Liver (tissue), 8 donors: ENCODE measurements at regions not wholly inside any gene's neighbourhood (a gene's known extent, or its start where the extent isn't known, plus 50 kb on each side); places are given as distances from the start of the nearest gene placed in this dataset.

Experiments used
- DNase-seq: peaks from one replicate; pipeline ENCODE4 v3.0.0-alpha.2; 2017; ENCODE audit warnings: low spot score
- H3K27ac ChIP-seq, 2 donors: one replicate each; pipeline ENCODE4 v1.7.0; 2013; ENCODE audit warnings: inconsistent platforms in 2 of 2, low read length in 2 of 2, control low read depth in 1 of 2, low read depth in 1 of 2, mild to moderate bottlenecking in 1 of 2
- H3K27me3 ChIP-seq, 4 donors: one replicate each; pipeline versions ENCODE4 v1.6.1 to v1.7.0; 2013; ENCODE audit warnings: low read length in 3 of 4, inconsistent platforms in 1 of 4, mild to moderate bottlenecking in 1 of 4, moderate library complexity in 1 of 4; ENCODE audit not compliant: control insufficient read depth in 4 of 4, insufficient read depth in 4 of 4
- H3K36me3 ChIP-seq, 4 donors: one replicate each; pipeline versions ENCODE4 v1.6.1 to v1.7.0; 2013; ENCODE audit warnings: low read length in 3 of 4, mild to moderate bottlenecking in 3 of 4, low read depth in 1 of 4, moderate library complexity in 1 of 4; ENCODE audit not compliant: control insufficient read depth in 4 of 4, insufficient read depth in 3 of 4
- H3K4me1 ChIP-seq, 4 donors: one replicate each; pipeline versions ENCODE4 v1.6.1 to v1.7.0; 2013; ENCODE audit warnings: low read length in 3 of 4, mild to moderate bottlenecking in 3 of 4, moderate library complexity in 1 of 4; ENCODE audit not compliant: control insufficient read depth in 4 of 4, insufficient read depth in 4 of 4
- H3K4me3 ChIP-seq, 3 donors: one replicate each; pipeline versions ENCODE4 v1.6.1 to v1.7.0; 2013; ENCODE audit warnings: low read length in 3 of 3, control low read depth in 1 of 3, low read depth in 1 of 3, mild to moderate bottlenecking in 1 of 3
- H3K9ac ChIP-seq, 2 donors: one replicate each; pipeline ENCODE4 v1.7.0; 2013; ENCODE audit warnings: low read length in 2 of 2, mild to moderate bottlenecking in 2 of 2, moderate library complexity in 2 of 2, control low read depth in 1 of 2, low read depth in 1 of 2
- H3K9me3 ChIP-seq, 4 donors: one replicate each; pipeline versions ENCODE4 v1.6.1 to v1.7.0; 2013; ENCODE audit warnings: low read length in 3 of 4; ENCODE audit not compliant: control insufficient read depth in 4 of 4
- ATF3 ChIP-seq: IDR thresholded peaks from 2 replicates; pipeline ENCODE4 v1.6.1; 2016; ENCODE audit warnings: antibody characterized with exemption
- CTCF ChIP-seq: fragments of 150-350 bp; IDR thresholded peaks from 2 replicates; pipeline ENCODE4 v1.5.1; 2017; ENCODE audit warnings: improper control_type of control experiment, low read depth, low read length; ENCODE audit not compliant: missing input control
- EGR1 ChIP-seq, 2 donors: IDR thresholded peaks; 2 replicates each; pipeline ENCODE4 v1.6.1; 2016 to 2018; ENCODE audit warnings: antibody characterized with exemption in 2 of 2, low read depth in 2 of 2
- FOXA1 ChIP-seq: IDR thresholded peaks from 2 replicates; pipeline ENCODE4 v1.6.1; 2016; ENCODE audit warnings: antibody characterized with exemption
- GABPA ChIP-seq, 2 donors: IDR thresholded peaks in 1 of 2; conservative IDR thresholded peaks in 1 of 2; 2 replicates each; pipeline ENCODE4 v1.6.1; 2016; ENCODE audit warnings: antibody characterized with exemption in 2 of 2, mild to moderate bottlenecking in 1 of 2, moderate library complexity in 1 of 2
- HNF4G ChIP-seq: IDR thresholded peaks from 2 replicates; pipeline ENCODE4 v1.6.1; 2016; ENCODE audit warnings: antibody characterized with exemption
- JUND ChIP-seq, 2 donors: IDR thresholded peaks; 2 replicates each; pipeline ENCODE4 v1.6.1; 2016; ENCODE audit warnings: antibody characterized with exemption in 2 of 2
- MAX ChIP-seq: IDR thresholded peaks from 2 replicates; pipeline ENCODE4 v1.6.1; 2016; ENCODE audit warnings: antibody characterized with exemption
- RAD21 ChIP-seq, 2 donors: IDR thresholded peaks; 2 replicates each; pipeline ENCODE4 v1.6.1; 2016; ENCODE audit warnings: antibody characterized with exemption in 2 of 2, mild to moderate bottlenecking in 2 of 2
- REST ChIP-seq: IDR thresholded peaks from 2 replicates; pipeline ENCODE4 v1.6.1; 2016; ENCODE audit warnings: antibody characterized with exemption, mild to moderate bottlenecking
- RXRA ChIP-seq, 2 donors: IDR thresholded peaks; 2 replicates each; pipeline ENCODE4 v1.6.1; 2017 to 2018; ENCODE audit warnings: antibody characterized with exemption in 2 of 2, mild to moderate bottlenecking in 1 of 2
- SP1 ChIP-seq: IDR thresholded peaks from 2 replicates; pipeline ENCODE4 v1.6.1; 2018; ENCODE audit warnings: antibody characterized with exemption, mild to moderate bottlenecking
- TAF1 ChIP-seq: conservative IDR thresholded peaks from 2 replicates; pipeline ENCODE4 v1.6.1; 2016; ENCODE audit warnings: antibody characterized with exemption, mild to moderate bottlenecking
- YY1 ChIP-seq: IDR thresholded peaks from 2 replicates; pipeline ENCODE4 v1.6.1; 2016; ENCODE audit warnings: antibody characterized with exemption, mild to moderate bottlenecking
- ZBTB33 ChIP-seq: IDR thresholded peaks from 2 replicates; pipeline ENCODE4 v1.6.1; 2016; ENCODE audit warnings: antibody characterized with exemption
- WGBS: extraction: QIAGEN DNeasy Blood & Tissue Kit; methylation state at CpG from one replicate; pipeline ENCODE4 v1.1.7; 2013; 5-methylcytosine and 5-hydroxymethylcytosine counted together
- donor health status: healthy.
- donor health status: healthy.
- donor health status: healthy.
- donor health status: healthy.
- donor health status: healthy.

GRCh38 chr16:7278636-7279035, 54.0 kb upstream of the RBFOX1 start:
- Histone ChIP-seq H3K36me3 (no peaks in the 10 kb centered on the region), H3K4me3 (no peak overlapping the region), H3K9ac (no peak overlapping the region), H3K27ac (no peak overlapping the region), H3K9me3 (no peaks in the 10 kb centered on the region), H3K27me3 (peaks cover 0 to 3% (median 1%) of the 10 kb centered on the region in 4 donors), H3K4me1 (no peaks in the 10 kb centered on the region)
- DNase-seq: no peak
- TF ChIP-seq EGR1 (IDR thresholded peaks at IDR 0.05; ENCODE audit: low read depth in 2 of 2) (no peak), GABPA (IDR thresholded peaks at IDR 0.05 in 1 of 2, conservative IDR thresholded peaks at IDR 0.05 in 1 of 2) (no peak), RAD21 (IDR thresholded peaks at IDR 0.05) (no peak), FOXA1 (no peak), HNF4G (no peak), YY1 (no peak), ATF3 (no peak), TAF1 (no peak), RXRA (IDR thresholded peaks at IDR 0.05) (no peak), MAX (no peak)
- WGBS: 81% methylated on average over 4 of the region's 4 CpGs

GRCh38 chr16:7272567-7273158, 60.0 kb upstream of the RBFOX1 start:
- no peak for DNase-seq
- 48% methylated on average over 4 of the region's 4 CpGs for WGBS
- H3K27me3 ChIP-seq: peaks cover 0 to 3% (median 1%) of the 10 kb centered on the region in 4 donors
- H3K9ac ChIP-seq: no peak overlapping the region
- no peaks in the 10 kb centered on the region for H3K4me1 ChIP-seq
- no peak overlapping the region for H3K27ac ChIP-seq
- H3K9me3 ChIP-seq: no peaks in the 10 kb centered on the region
- no peak overlapping the region for H3K4me3 ChIP-seq
- TF ChIP-seq ZBTB33 (no peak), YY1 (no peak), JUND (IDR thresholded peaks at IDR 0.05) (no peak), EGR1 (IDR thresholded peaks at IDR 0.05; ENCODE audit: low read depth in 2 of 2) (no peak), SP1 (no peak), RAD21 (IDR thresholded peaks at IDR 0.05) (no peak), RXRA (IDR thresholded peaks at IDR 0.05) (no peak), REST (no peak), CTCF (no peak), HNF4G (no peak), ATF3 (no peak), TAF1 (no peak)
- no peaks in the 10 kb centered on the region for H3K36me3 ChIP-seq
